K562 (cell line): ENCODE measurements at regions not wholly inside any gene's neighbourhood (a gene's known extent, or its start where the extent isn't known, plus 50 kb on each side); places are given as distances from the start of the nearest gene placed in this dataset.

ENCODE experiments used
- ATAC-seq: fragments of 200-7000 bp; cut with Tn5 transposase; 3 replicates; pipeline ENCODE4 v1.9.1; 2020; ENCODE audit warnings: moderate library complexity
- BruUV-seq: library from RNA; stranded (reverse); fragments of 400-500 nt; replicated peaks from 2 replicates; lab custom pipeline; 2021; lab: Mats Ljungman, UMichigan
- CTCF ChIA-PET: fragments of 300-600 bp; formaldehyde crosslinking; extraction: SDS; loops from one replicate; lab custom pipeline; 2021; ENCODE audit warnings: low intra/inter-chr PET ratio; lab: Yijun Ruan, JAX
- POLR2A ChIA-PET: fragments of 300-600, 350-650 bp; sonication (Branson Sonifier 250); formaldehyde crosslinking; extraction: SDS; loops from one replicate; lab custom pipeline; 2021; ENCODE audit warnings: antibody characterized with exemption, inconsistent platforms; lab: Yijun Ruan, JAX
- DNase-seq, 4 experiments: peaks; one replicate each; pipeline versions ENCODE4 v3.0.0 to v3.0.0-alpha.2; 2011 to 2018; ENCODE audit warnings: low spot score in 3 of 4, mixed read lengths in 3 of 4; ENCODE audit errors: extremely low read depth in 1 of 4
- FAIRE-seq: peaks from 2 replicates; lab custom pipeline; 2011; peaks lifted over from hg19 to GRCh38; lab: Jason Lieb, UNC
- H2AFZ ChIP-seq: 2 replicates; pipeline ENCODE4 v1.6.0; 2011; ENCODE audit warnings: low read depth, low read length, control low read depth, inconsistent platforms
- H3K27ac ChIP-seq: fragments of 200-600 bp; 3 replicates; pipeline ENCODE4 v1.8.0; 2011; ENCODE audit warnings: low read depth, mild to moderate bottlenecking, control low read depth, inconsistent platforms, low read length, moderate library complexity, mixed read lengths; ENCODE audit errors: extremely low read depth
- H3K27me3 ChIP-seq, 2 experiments: fragments of 300-600 bp in 1 of 2; 2 replicates in 1 of 2; 3 replicates in 1 of 2; pipeline versions ENCODE4 v1.6.0 to v1.8.0; 2011; ENCODE audit warnings: inconsistent platforms in 2 of 2, low read length in 2 of 2, mild to moderate bottlenecking in 1 of 2, mixed read lengths in 1 of 2, moderate library complexity in 1 of 2; ENCODE audit not compliant: control insufficient read depth in 2 of 2, insufficient read depth in 2 of 2
- H3K36me3 ChIP-seq: fragments of 300-600 bp; 3 replicates; pipeline ENCODE4 v1.8.0; 2011; ENCODE audit warnings: mild to moderate bottlenecking, low read length, inconsistent platforms; ENCODE audit not compliant: control insufficient read depth, insufficient read depth
- H3K4me1 ChIP-seq, 2 experiments: fragments of 200-600 bp in 1 of 2; replicated peaks in 1 of 2; 2 replicates in 1 of 2; 3 replicates in 1 of 2; pipeline versions ENCODE4 v1.5.1 to v1.8.0; 2011; ENCODE audit warnings: inconsistent platforms in 2 of 2, low read length in 2 of 2, mild to moderate bottlenecking in 1 of 2, mixed read lengths in 1 of 2, moderate library complexity in 1 of 2; ENCODE audit not compliant: control insufficient read depth in 2 of 2, insufficient read depth in 2 of 2
- H3K4me2 ChIP-seq: 2 replicates; pipeline ENCODE4 v1.6.1; 2011; ENCODE audit warnings: low read length, control low read depth, inconsistent platforms, mixed read lengths; ENCODE audit not compliant: insufficient read depth
- H3K4me3 ChIP-seq: fragments of 200-600 bp; sonication (generic), shearing (Covaris generic); 2 replicates; pipeline ENCODE4 v1.5.1; 2016; ENCODE audit warnings: control low read depth, inconsistent platforms
- H3K79me2 ChIP-seq: fragments of 200-600 bp; 3 replicates; pipeline ENCODE4 v1.8.0; 2011; ENCODE audit warnings: low read length, inconsistent platforms; ENCODE audit not compliant: control insufficient read depth, insufficient read depth
- H3K9ac ChIP-seq, 2 experiments: 2 replicates each; pipeline versions ENCODE4 v1.6.0 to v1.6.1; 2011; ENCODE audit warnings: low read depth in 2 of 2, low read length in 2 of 2, control low read depth in 1 of 2, inconsistent platforms in 1 of 2, mild to moderate bottlenecking in 1 of 2, mixed read lengths in 1 of 2; ENCODE audit not compliant: insufficient read depth in 1 of 2
- H3K9me1 ChIP-seq: one replicate; pipeline ENCODE4 v1.6.0; 2011; ENCODE audit warnings: inconsistent platforms, mild to moderate bottlenecking, low read length, moderate library complexity; ENCODE audit not compliant: control insufficient read depth, insufficient read depth
- H3K9me3 ChIP-seq: replicated peaks from 2 replicates; pipeline ENCODE4 v1.5.1; 2011; ENCODE audit warnings: low read depth, low read length, inconsistent platforms; ENCODE audit not compliant: control insufficient read depth, insufficient read depth
- H4K20me1 ChIP-seq: replicated peaks from 2 replicates; pipeline ENCODE4 v1.6.1; 2011; ENCODE audit warnings: low read length, inconsistent platforms, mixed read lengths; ENCODE audit not compliant: control insufficient read depth, insufficient read depth
- FOSL1 ChIP-seq: fragments of 200-800 bp; sonication (Bioruptor generic); conservative IDR thresholded peaks from 2 replicates; pipeline ENCODE4 v1.6.1; 2016; ENCODE audit warnings: missing genetic modification characterization, missing compliant biosample characterization
- GTF2F1 ChIP-seq: IDR thresholded peaks from 2 replicates; pipeline ENCODE4 v1.6.1; 2011; ENCODE audit warnings: low read depth, low read length, improper control_type of control experiment
- IRF2 ChIP-seq: sonication (generic); formaldehyde crosslinking; IDR thresholded peaks from 2 replicates; pipeline ENCODE4 v1.8.1; 2022; ENCODE audit warnings: mild to moderate bottlenecking, missing genetic modification reagents
- KAT7 ChIP-seq: sonication (generic); formaldehyde crosslinking; IDR thresholded peaks from 2 replicates; pipeline ENCODE4 v1.8.0; 2022; ENCODE audit warnings: missing genetic modification reagents, mild to moderate bottlenecking, borderline replicate concordance
- MAFG ChIP-seq: fragments of 450-650 bp; conservative IDR thresholded peaks from 2 replicates; pipeline ENCODE4 v1.6.1; 2016; ENCODE audit warnings: missing genetic modification characterization, missing compliant biosample characterization
- MEIS2 ChIP-seq: fragments of 450-650 bp; IDR thresholded peaks from 2 replicates; pipeline ENCODE4 v1.6.1; 2014; ENCODE audit warnings: mild to moderate bottlenecking; ENCODE audit not compliant: partially characterized antibody
- NCOA2 ChIP-seq, 2 experiments: fragments of 450-650 bp; IDR thresholded peaks; 2 replicates each; pipeline ENCODE4 v1.6.1; 2018; ENCODE audit warnings: mild to moderate bottlenecking in 2 of 2, moderate library complexity in 1 of 2; ENCODE audit not compliant: partially characterized antibody in 2 of 2
- NEUROD1 ChIP-seq: fragments of 150-350 bp; IDR thresholded peaks from 2 replicates; pipeline ENCODE4 v1.6.1; 2014; ENCODE audit warnings: borderline replicate concordance, low read length, low read depth; ENCODE audit not compliant: partially characterized antibody
- NFE2 ChIP-seq: IDR thresholded peaks from 2 replicates; pipeline ENCODE4 v1.6.1; 2014; ENCODE audit warnings: antibody characterized with exemption, low read depth
- RFX1 ChIP-seq: fragments of 450-650 bp; IDR thresholded peaks from 2 replicates; pipeline ENCODE4 v1.6.1; 2016; ENCODE audit warnings: mild to moderate bottlenecking, moderate library complexity
- SRSF7 ChIP-seq: fragments of 200-400 bp; formaldehyde crosslinking; optimal IDR thresholded peaks from 2 replicates; pipeline ENCODE3; 2017; ENCODE audit warnings: mild to moderate bottlenecking, low read depth, low read length
- STAG1 ChIP-seq: sonication (generic); formaldehyde crosslinking; IDR thresholded peaks from 2 replicates; pipeline ENCODE4 v1.5.0; 2020; ENCODE audit warnings: missing genetic modification reagents, borderline replicate concordance
- TAF15 ChIP-seq: fragments of 200-400 bp; formaldehyde crosslinking; IDR thresholded peaks from 2 replicates; pipeline ENCODE4 v1.6.1; 2017; ENCODE audit warnings: mild to moderate bottlenecking, low read depth, low read length, moderate library complexity
- TBP ChIP-seq: optimal IDR thresholded peaks from 2 replicates; pipeline ENCODE3; 2011; ENCODE audit warnings: low read depth, low read length, improper control_type of control experiment
- U2AF2 ChIP-seq: fragments of 200-400 bp; formaldehyde crosslinking; optimal IDR thresholded peaks from 2 replicates; pipeline ENCODE3; 2017; ENCODE audit warnings: low read depth, mild to moderate bottlenecking, low read length
- ZBTB8A ChIP-seq: fragments of 450-650 bp; IDR thresholded peaks from 2 replicates; pipeline ENCODE4 v1.6.1; 2018; ENCODE audit warnings: mild to moderate bottlenecking, moderate library complexity; ENCODE audit not compliant: partially characterized antibody
- ZFP36 ChIP-seq: fragments of 150-350 bp; IDR thresholded peaks from 2 replicates; pipeline ENCODE4 v1.6.1; 2018; ENCODE audit warnings: low read length, low read depth; ENCODE audit not compliant: partially characterized antibody
- WGBS: fragments of 100-300 bp; shearing (Covaris generic); methylation state at CpG from one replicate; pipeline ENCODE4 v1.1.6; 2016; ENCODE audit warnings: low coverage, mixed read lengths; ENCODE audit not compliant: insufficient coverage; ENCODE audit errors: missing lambda C conversion rate; 5-methylcytosine and 5-hydroxymethylcytosine counted together
- in situ Hi-C: fragments of 300-500 bp; cut with MboI; formaldehyde crosslinking; loops from 4 replicates; pipeline ENCODE4 v1.15.0; 2018; ENCODE audit warnings: inconsistent platforms, mixed read lengths
- intact Hi-C: fragments of 100-400 bp; cut with micrococcal nuclease; formaldehyde crosslinking; loops from 2 replicates; pipeline ENCODE4 v1.14.2; 2022
- TF ChIP-seq, protein P1 (sequence below): sonication (generic); formaldehyde crosslinking; IDR thresholded peaks from 2 replicates; pipeline ENCODE4 v1.8.1; 2022; ENCODE audit warnings: missing genetic modification reagents
- TF ChIP-seq, protein P2 (sequence below), 2 experiments: IDR thresholded peaks in 1 of 2; conservative IDR thresholded peaks in 1 of 2; 2 replicates each; pipeline ENCODE4 v1.6.1; 2016; ENCODE audit warnings: low read depth in 2 of 2, mild to moderate bottlenecking in 1 of 2, missing compliant biosample characterization in 1 of 2, missing genetic modification characterization in 1 of 2, moderate library complexity in 1 of 2

DNA sequence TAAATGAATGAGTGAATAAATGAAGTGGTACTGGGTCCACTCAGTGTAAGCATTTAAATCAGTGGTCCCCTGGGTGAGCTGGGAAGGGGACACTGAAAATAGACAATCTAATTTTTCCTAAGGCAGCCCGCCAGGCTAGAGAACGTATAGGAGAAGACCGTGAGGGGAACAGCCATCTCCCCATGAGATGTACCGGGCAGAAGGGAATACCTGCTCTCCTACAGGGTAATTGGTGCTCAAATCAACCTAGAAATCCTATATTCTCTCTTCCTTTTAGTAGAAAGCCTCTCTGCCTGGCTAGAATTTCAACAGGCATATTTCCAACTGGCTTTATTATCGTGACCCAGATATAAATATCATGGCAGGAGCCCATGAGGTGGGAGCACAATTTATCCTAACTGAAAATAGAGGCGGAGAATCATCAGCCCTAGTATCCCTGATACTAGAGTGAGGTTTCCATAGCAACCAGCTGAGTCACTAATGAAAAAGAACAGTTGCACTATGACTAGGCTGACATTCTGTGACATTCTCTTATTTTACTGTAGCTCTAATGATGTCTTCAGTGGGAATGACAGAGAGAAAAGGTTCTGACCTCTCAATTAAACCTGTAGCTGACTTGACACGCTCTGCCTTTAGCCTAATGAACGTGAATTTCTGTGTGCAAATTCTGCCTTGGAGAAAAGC lies 96.5 kb upstream of the CAST start:
- Histone ChIP-seq H3K4me1 (no peaks in the 10 kb centered on the region), H3K27me3 (peaks cover 0 to 5% of the 10 kb centered on the region in 2 experiments; a peak in 2 of 5 replicates), H3K36me3 (no peaks in the 10 kb centered on the region), H4K20me1 (no peaks in the 10 kb centered on the region), H3K79me2 (no peaks in the 10 kb centered on the region), H2AFZ (no peak overlapping the region), H3K9ac (no peak overlapping the region), H3K4me3 (no peak overlapping the region), H3K9me1 (no peaks in the 10 kb centered on the region), H3K4me2 (no peak overlapping the region), H3K9me3 (no peaks in the 10 kb centered on the region), H3K27ac (no peak overlapping the region)
- ChIA-PET POLR2A (no interaction called here), CTCF (no interaction called here)
- peak in 2 of 4 experiments; percentile 14 to 16 for DNase-seq
- no peak for TF ChIP-seq TBP
- TF ChIP-seq SRSF7 = no peak
- no peak for TF ChIP-seq STAG1 (CRISPR knock-in tag)
- TF ChIP-seq NFE2 = peak; percentile 59
- TF ChIP-seq ZFP36 = no peak
- no peak for TF ChIP-seq KAT7
- no peak for TF ChIP-seq U2AF2
- TF ChIP-seq, protein P1, sequence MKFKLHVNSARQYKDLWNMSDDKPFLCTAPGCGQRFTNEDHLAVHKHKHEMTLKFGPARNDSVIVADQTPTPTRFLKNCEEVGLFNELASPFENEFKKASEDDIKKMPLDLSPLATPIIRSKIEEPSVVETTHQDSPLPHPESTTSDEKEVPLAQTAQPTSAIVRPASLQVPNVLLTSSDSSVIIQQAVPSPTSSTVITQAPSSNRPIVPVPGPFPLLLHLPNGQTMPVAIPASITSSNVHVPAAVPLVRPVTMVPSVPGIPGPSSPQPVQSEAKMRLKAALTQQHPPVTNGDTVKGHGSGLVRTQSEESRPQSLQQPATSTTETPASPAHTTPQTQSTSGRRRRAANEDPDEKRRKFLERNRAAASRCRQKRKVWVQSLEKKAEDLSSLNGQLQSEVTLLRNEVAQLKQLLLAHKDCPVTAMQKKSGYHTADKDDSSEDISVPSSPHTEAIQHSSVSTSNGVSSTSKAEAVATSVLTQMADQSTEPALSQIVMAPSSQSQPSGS = no peak
- no peak for TF ChIP-seq ZBTB8A
- peak; percentile 61 for TF ChIP-seq FOSL1 (tag)
- TF ChIP-seq TAF15 = no peak
- TF ChIP-seq IRF2 (CRISPR knock-in tag) = no peak
- no peak for TF ChIP-seq NCOA2 (IDR thresholded peaks at IDR 0.05; ENCODE audit: partially characterized antibody in 2 of 2)
- TF ChIP-seq, protein P2, sequence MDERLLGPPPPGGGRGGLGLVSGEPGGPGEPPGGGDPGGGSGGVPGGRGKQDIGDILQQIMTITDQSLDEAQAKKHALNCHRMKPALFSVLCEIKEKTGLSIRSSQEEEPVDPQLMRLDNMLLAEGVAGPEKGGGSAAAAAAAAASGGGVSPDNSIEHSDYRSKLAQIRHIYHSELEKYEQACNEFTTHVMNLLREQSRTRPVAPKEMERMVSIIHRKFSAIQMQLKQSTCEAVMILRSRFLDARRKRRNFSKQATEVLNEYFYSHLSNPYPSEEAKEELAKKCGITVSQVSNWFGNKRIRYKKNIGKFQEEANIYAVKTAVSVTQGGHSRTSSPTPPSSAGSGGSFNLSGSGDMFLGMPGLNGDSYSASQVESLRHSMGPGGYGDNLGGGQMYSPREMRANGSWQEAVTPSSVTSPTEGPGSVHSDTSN (CRISPR knock-in tag; IDR thresholded peaks at IDR 0.05; ENCODE audit: low read depth) = no peak
- TF ChIP-seq, protein P2 (tag; conservative IDR thresholded peaks at IDR 0.05; ENCODE audit: low read depth) = no peak
- TF ChIP-seq MAFG (tag) = peak; percentile 42
- no peak for TF ChIP-seq GTF2F1
- peak; percentile 91 for TF ChIP-seq RFX1
- no peak for TF ChIP-seq MEIS2
- no peak for TF ChIP-seq NEUROD1
- no peak for FAIRE-seq
- 0% methylated on average over 8 of the region's 8 CpGs for WGBS
- ATAC-seq = no peak
- no TSS peak for BruUV-seq
- in situ Hi-C loops (no loop called here), intact Hi-C loops (no loop called here)
